Fibroblast of mammary gland (primary cell): ENCODE measurements at regions not wholly inside any gene's neighbourhood (a gene's known extent, or its start where the extent isn't known, plus 50 kb on each side); places are given as distances from the start of the nearest gene placed in this dataset.
A peak's percentile ranks its signal among the peaks of the same experiment; 100 is the strongest.

Experiments used
- DNase-seq: peaks from one replicate; pipeline ENCODE4 v3.0.0-alpha.2; 2010; ENCODE audit warnings: low read depth
- H3K4me3 ChIP-seq: 2 replicates; pipeline ENCODE4 v1.5.1; 2011; ENCODE audit warnings: low read depth, mild to moderate bottlenecking, low read length, moderate library complexity; ENCODE audit not compliant: control insufficient read depth
- CTCF ChIP-seq: conservative IDR thresholded peaks from 2 replicates; pipeline ENCODE4 v1.5.1; 2011; ENCODE audit warnings: low read depth, low read length, inconsistent platforms; ENCODE audit not compliant: control insufficient read depth, insufficient read depth

GRCh38 chr20:20824924-20825584, 112.6 kb upstream of the RALGAPA2 start:
- peak; percentile 34 for DNase-seq
- TF ChIP-seq CTCF = peak; percentile 67
- H3K4me3 ChIP-seq = no peak overlapping the region

DNA sequence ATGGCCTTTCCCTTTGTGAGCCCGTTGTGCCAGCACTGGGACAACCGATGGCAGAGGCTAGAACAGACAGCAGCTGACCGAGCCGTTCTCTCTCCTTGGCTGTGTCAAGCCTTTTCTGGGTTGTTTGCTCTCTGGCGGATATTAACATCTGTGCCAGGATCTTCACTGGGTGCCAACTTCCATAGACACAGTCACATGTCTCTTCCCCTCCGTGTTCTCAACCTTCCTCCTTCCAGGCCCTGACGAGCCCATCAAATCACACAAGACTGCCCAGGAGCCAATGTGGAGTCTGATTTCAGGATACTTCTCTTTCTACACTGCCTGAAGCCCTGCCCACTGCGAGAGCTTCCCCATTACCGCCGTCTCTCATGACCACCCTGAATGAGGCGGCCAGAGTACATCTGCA, 111.0 kb upstream of the RALGAPA2 start:
- no peak for DNase-seq
- no peak overlapping the region for H3K4me3 ChIP-seq
- TF ChIP-seq CTCF = no peak

DNA sequence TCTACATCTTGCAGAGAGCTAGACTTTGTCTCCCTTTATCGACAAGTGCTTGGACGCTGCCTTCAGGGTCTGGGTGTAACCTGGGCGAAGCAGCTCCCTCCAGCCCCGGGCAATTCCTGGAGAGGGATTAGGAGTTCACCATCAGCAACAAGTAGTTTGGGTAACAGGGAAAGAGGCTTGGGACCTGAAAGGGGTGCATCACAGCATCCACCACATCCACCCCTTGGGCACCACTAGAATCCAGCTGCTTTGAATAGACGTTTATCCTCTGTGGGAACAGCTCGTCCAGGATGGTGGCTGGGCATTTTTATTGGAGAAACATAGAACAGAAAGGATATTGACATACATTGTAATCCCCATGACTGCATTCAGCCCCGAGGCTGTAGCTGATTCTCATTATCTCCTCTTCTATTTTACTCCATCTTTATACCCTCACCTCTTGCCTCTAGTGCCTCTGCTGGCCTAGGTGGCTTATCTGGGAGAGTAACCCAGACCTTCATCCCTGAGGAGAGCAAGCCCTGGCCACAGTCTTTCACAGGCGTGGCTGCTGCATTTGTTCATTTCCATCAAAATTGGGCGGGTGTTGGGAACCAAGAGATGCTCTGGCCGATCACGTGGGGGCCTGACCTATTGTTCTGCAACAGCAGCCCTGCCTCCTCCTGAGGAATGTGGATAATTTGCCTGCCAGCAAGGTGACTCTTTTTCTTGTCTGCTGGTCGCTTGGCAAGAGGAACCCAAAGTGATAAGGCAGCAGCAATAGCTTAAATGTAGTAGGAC, 109.2 kb upstream of the RALGAPA2 start:
- DNase-seq = no peak
- H3K4me3 ChIP-seq = no peak overlapping the region
- TF ChIP-seq CTCF = no peak

DNA sequence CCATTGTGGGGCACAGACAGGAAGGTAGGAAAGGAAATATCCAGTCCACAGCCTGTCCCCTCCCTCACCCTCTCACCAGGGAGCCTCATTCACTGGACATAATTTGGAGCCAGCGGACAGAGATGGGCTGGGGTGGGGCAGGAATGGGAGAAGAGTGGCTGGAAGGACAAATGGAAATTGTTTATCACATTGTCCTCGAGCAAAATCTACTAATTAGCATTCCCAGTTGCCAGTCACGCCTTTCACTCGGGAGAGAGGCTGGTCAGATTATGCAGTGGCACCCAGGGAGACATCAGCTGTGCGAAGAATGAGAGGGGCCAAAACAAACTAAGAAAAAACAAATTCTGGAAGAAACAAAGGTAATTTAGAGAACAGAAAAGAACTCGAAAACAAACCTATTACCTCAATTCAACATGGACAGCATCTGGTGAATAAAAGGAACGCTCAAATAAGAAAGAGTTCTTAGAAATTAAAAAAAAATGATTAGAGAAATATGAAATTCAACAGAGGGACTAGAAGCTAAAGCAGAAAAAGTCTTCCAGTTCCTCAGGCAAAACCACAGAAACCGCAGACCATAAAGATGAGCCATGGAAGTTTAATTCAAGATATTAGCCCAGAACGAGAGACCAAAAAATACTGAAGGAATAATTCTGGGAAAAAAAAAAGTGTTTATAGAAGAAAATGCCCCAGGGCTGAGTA, 108.5 kb upstream of the RALGAPA2 start:
- no peak for DNase-seq
- no peak overlapping the region for H3K4me3 ChIP-seq
- TF ChIP-seq CTCF = no peak

- peak; percentile 32 for TF ChIP-seq CTCF
- H3K4me3 ChIP-seq = no peak overlapping the region
- DNase-seq = peak; percentile 5
These were observed 107.7 kb upstream of the RALGAPA2 start for GRCh38 chr20:20820104-20820503.

DNA sequence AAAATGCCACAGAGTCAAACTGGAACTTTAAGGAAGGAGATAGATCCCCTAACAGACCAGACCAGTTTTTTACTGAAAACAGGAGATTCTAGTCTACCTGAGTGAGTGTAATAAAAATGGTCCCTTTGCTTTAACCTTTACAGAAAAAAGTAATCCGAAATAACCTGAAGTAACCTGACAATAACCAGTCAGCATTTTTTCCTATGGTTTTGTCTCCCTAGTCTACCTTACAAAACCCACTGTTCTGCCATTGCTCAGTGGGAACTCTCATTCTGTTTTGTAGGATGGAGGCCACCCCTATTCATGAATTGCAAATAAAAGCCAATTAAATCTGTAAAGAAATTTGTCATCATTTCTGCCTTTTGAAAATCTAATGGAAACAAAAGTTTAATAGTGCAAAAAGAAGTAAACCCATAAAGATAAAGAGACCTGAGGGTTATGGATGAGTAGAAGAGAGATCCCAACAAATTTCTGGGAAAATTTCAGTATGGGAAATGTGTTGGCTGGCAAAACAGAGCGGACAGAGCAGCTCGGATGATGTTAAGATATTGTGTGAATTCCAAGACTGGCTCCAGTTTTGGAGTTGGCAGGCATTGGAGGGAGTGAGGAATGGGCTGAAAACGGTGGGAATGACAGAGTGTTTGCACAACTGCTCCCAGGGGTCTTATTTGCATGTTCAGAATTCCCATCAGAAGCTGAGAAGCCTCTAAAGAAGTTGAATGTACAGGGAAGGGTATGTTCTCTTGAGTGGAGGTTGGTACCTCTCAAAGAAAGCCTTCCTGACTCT, 104.7 kb upstream of the RALGAPA2 start:
- TF ChIP-seq CTCF = no peak
- no peak overlapping the region for H3K4me3 ChIP-seq
- DNase-seq = no peak
